Activated CD4-positive, CD25-positive, alpha-beta regulatory T cell treated with anti-CD3 and anti-CD28 coated beads, Interleukin-2, amount 50 U/mL, for 16 hours (primary cell): ENCODE measurements at regions not wholly inside any gene's neighbourhood (a gene's known extent, or its start where the extent isn't known, plus 50 kb on each side); places are given as distances from the start of the nearest gene placed in this dataset.

ENCODE experiments used
- DNase-seq: peaks from one replicate; pipeline ENCODE4 v3.0.0-alpha.2; 2020; ENCODE audit warnings: low read depth, low spot score

GRCh38 chr21:16180614-16181013, 450.8 kb downstream of the USP25 start:
- no peak for DNase-seq

GRCh38 chr21:16181018-16181417, 451.2 kb downstream of the USP25 start:
- DNase-seq, result no peak

GRCh38 chr21:16185766-16186165, 456.0 kb downstream of the USP25 start:
- no peak for DNase-seq

GRCh38 chr21:16186742-16187141, 457.0 kb downstream of the USP25 start:
- no peak for DNase-seq

GRCh38 chr21:16187603-16188301, 458.0 kb downstream of the USP25 start:
- no peak for DNase-seq

GRCh38 chr21:16192902-16193301, 463.1 kb downstream of the USP25 start:
- DNase-seq, result no peak

GRCh38 chr21:16193496-16194094, 463.8 kb downstream of the USP25 start:
- no peak for DNase-seq

GRCh38 chr21:16194095-16194787, 464.5 kb downstream of the USP25 start:
- DNase-seq, result no peak

GRCh38 chr21:16194788-16195537, 465.2 kb downstream of the USP25 start:
- DNase-seq, result no peak

GRCh38 chr21:16195538-16195910, 465.7 kb downstream of the USP25 start:
- DNase-seq, result no peak

- no peak for DNase-seq
Measured at GRCh38 chr21:16196001-16196400, 466.2 kb downstream of the USP25 start.

- no peak for DNase-seq
Measured at GRCh38 chr21:16198546-16198945, 468.8 kb downstream of the USP25 start.

- DNase-seq, result no peak
Measured at GRCh38 chr21:16199539-16199938, 469.8 kb downstream of the USP25 start.

- DNase-seq, result no peak
Measured at GRCh38 chr21:16201718-16202117, 471.9 kb downstream of the USP25 start.

GRCh38 chr21:16205527-16205926, 475.7 kb downstream of the USP25 start:
- DNase-seq, result no peak

GRCh38 chr21:16211339-16212303, 481.8 kb downstream of the USP25 start:
- DNase-seq, result no peak

GRCh38 chr21:16213518-16213917, 483.7 kb downstream of the USP25 start:
- DNase-seq, result no peak

GRCh38 chr21:16215193-16215592, 485.4 kb downstream of the USP25 start:
- no peak for DNase-seq

GRCh38 chr21:16215663-16216183, 485.9 kb downstream of the USP25 start:
- no peak for DNase-seq

GRCh38 chr21:16216288-16216962, 486.6 kb downstream of the USP25 start:
- no peak for DNase-seq
